IPS-18a (cell line): ENCODE measurements at regions not wholly inside any gene's neighbourhood (a gene's known extent, or its start where the extent isn't known, plus 50 kb on each side); places are given as distances from the start of the nearest gene placed in this dataset.
A peak's percentile ranks its signal among the peaks of the same experiment; 100 is the strongest.
"Not testable (repeated sequence)": the region's sequence is repeated elsewhere in the genome, so short reads cannot be mapped to it uniquely, and the experiment has no call there.

Source experiments
- H3K27ac ChIP-seq: one replicate; pipeline ENCODE4 v1.5.1; 2013; ENCODE audit warnings: low read length
- H3K27me3 ChIP-seq: one replicate; pipeline ENCODE4 v1.6.1; 2013; ENCODE audit warnings: mild to moderate bottlenecking, low read length; ENCODE audit not compliant: control insufficient read depth, insufficient read depth
- H3K36me3 ChIP-seq: one replicate; pipeline ENCODE4 v1.6.1; 2013; ENCODE audit warnings: low read depth, low read length; ENCODE audit not compliant: control insufficient read depth
- H3K4me1 ChIP-seq: one replicate; pipeline ENCODE4 v1.6.1; 2013; ENCODE audit warnings: low read depth, low read length; ENCODE audit not compliant: control insufficient read depth
- H3K4me3 ChIP-seq: one replicate; pipeline ENCODE4 v1.5.1; 2013; ENCODE audit warnings: low read length
- H3K9ac ChIP-seq: one replicate; pipeline ENCODE4 v1.6.1; 2013; ENCODE audit warnings: mild to moderate bottlenecking, low read length, moderate library complexity
- H3K9me3 ChIP-seq: one replicate; pipeline ENCODE4 v1.6.1; 2013; ENCODE audit warnings: low read depth, low read length; ENCODE audit not compliant: control insufficient read depth

GRCh38 chr6:144901412-144901811 is 616.3 kb downstream of the UTRN start:
- Histone ChIP-seq H3K9ac (no peak overlapping the region), H3K27ac (no peak overlapping the region), H3K4me3 (no peak overlapping the region), H3K9me3 (peaks cover 8% of the 10 kb centered on the region), H3K4me1 (peaks cover under 1% of the 10 kb centered on the region), H3K27me3 (no peaks in the 10 kb centered on the region), H3K36me3 (no peaks in the 10 kb centered on the region)

- no peaks in the 10 kb centered on the region for H3K9me3 ChIP-seq
Measured at GRCh38 chr6:144908004-144908403, 622.9 kb downstream of the UTRN start.

GRCh38 chr6:144909753-144910285 is 624.7 kb downstream of the UTRN start:
- Histone ChIP-seq H3K9ac (no peak overlapping the region), H3K4me3 (no peak overlapping the region), H3K36me3 (no peaks in the 10 kb centered on the region), H3K27me3 (no peaks in the 10 kb centered on the region), H3K27ac (no peak overlapping the region), H3K9me3 (no peaks in the 10 kb centered on the region), H3K4me1 (no peaks in the 10 kb centered on the region)

More at GRCh38 chr6:144908004-144908403, 622.9 kb downstream of the UTRN start:
- H3K27ac ChIP-seq = no peak overlapping the region
- H3K4me1 ChIP-seq = no peaks in the 10 kb centered on the region
- H3K4me3 ChIP-seq = no peak overlapping the region
- no peaks in the 10 kb centered on the region for H3K27me3 ChIP-seq
- H3K9ac ChIP-seq = no peak overlapping the region
- no peaks in the 10 kb centered on the region for H3K36me3 ChIP-seq

GRCh38 chr6:144911322-144911721 is 626.2 kb downstream of the UTRN start:
- H3K4me3 ChIP-seq = no peak overlapping the region
- H3K4me1 ChIP-seq = no peaks in the 10 kb centered on the region
- no peaks in the 10 kb centered on the region for H3K27me3 ChIP-seq
- no peak overlapping the region for H3K27ac ChIP-seq
- H3K9ac ChIP-seq = no peak overlapping the region
- no peaks in the 10 kb centered on the region for H3K9me3 ChIP-seq
- H3K36me3 ChIP-seq = no peaks in the 10 kb centered on the region

GRCh38 chr6:144912474-144912873 is 627.3 kb downstream of the UTRN start:
- no peaks in the 10 kb centered on the region for H3K27me3 ChIP-seq
- no peaks in the 10 kb centered on the region for H3K9me3 ChIP-seq
- H3K36me3 ChIP-seq = no peaks in the 10 kb centered on the region
- no peak overlapping the region for H3K9ac ChIP-seq
- no peaks in the 10 kb centered on the region for H3K4me1 ChIP-seq
- H3K27ac ChIP-seq = no peak overlapping the region
- no peak overlapping the region for H3K4me3 ChIP-seq

- H3K4me1 ChIP-seq = peaks cover 34% of the 10 kb centered on the region
- no peak overlapping the region for H3K27ac ChIP-seq
- no peak overlapping the region for H3K4me3 ChIP-seq
- H3K36me3 ChIP-seq = no peaks in the 10 kb centered on the region
- no peaks in the 10 kb centered on the region for H3K27me3 ChIP-seq
- H3K9me3 ChIP-seq = no peaks in the 10 kb centered on the region
- no peak overlapping the region for H3K9ac ChIP-seq
Measured at GRCh38 chr6:144918073-144918472, 632.9 kb downstream of the UTRN start.

GRCh38 chr6:144919560-144919959 is 634.4 kb downstream of the UTRN start:
- no peak overlapping the region for H3K9ac ChIP-seq
- no peaks in the 10 kb centered on the region for H3K36me3 ChIP-seq
- peak overlapping the region; percentile 13 for H3K4me3 ChIP-seq
- H3K9me3 ChIP-seq = no peaks in the 10 kb centered on the region
- H3K27me3 ChIP-seq = no peaks in the 10 kb centered on the region
- H3K27ac ChIP-seq = no peak overlapping the region
- H3K4me1 ChIP-seq = peaks cover 34% of the 10 kb centered on the region

- Histone ChIP-seq H3K9ac (no peak overlapping the region), H3K27me3 (no peaks in the 10 kb centered on the region), H3K36me3 (no peaks in the 10 kb centered on the region), H3K9me3 (no peaks in the 10 kb centered on the region), H3K27ac (no peak overlapping the region), H3K4me3 (no peak overlapping the region), H3K4me1 (peaks cover 34% of the 10 kb centered on the region)
Measured at GRCh38 chr6:144920391-144920961, 635.3 kb downstream of the UTRN start.

GRCh38 chr6:144921206-144921975 is 636.3 kb downstream of the UTRN start:
- no peaks in the 10 kb centered on the region for H3K9me3 ChIP-seq
- no peaks in the 10 kb centered on the region for H3K36me3 ChIP-seq
- H3K9ac ChIP-seq = no peak overlapping the region
- H3K4me3 ChIP-seq = no peak overlapping the region
- no peak overlapping the region for H3K27ac ChIP-seq
- H3K4me1 ChIP-seq = peaks cover 34% of the 10 kb centered on the region
- no peaks in the 10 kb centered on the region for H3K27me3 ChIP-seq

- no peaks in the 10 kb centered on the region for H3K36me3 ChIP-seq
- H3K4me3 ChIP-seq = no peak overlapping the region
- H3K4me1 ChIP-seq = peaks cover 34% of the 10 kb centered on the region
- no peaks in the 10 kb centered on the region for H3K27me3 ChIP-seq
- H3K9ac ChIP-seq = no peak overlapping the region
- no peak overlapping the region for H3K27ac ChIP-seq
- no peaks in the 10 kb centered on the region for H3K9me3 ChIP-seq
Measured at GRCh38 chr6:144922120-144922722, 637.1 kb downstream of the UTRN start.

- peaks cover 34% of the 10 kb centered on the region for H3K4me1 ChIP-seq
- not testable (repeated sequence) for H3K9ac ChIP-seq, H3K36me3 ChIP-seq, H3K9me3 ChIP-seq, H3K4me3 ChIP-seq, H3K27me3 ChIP-seq, H3K27ac ChIP-seq
Measured at GRCh38 chr6:144922771-144923490, 637.8 kb downstream of the UTRN start.
